ENCODE measurements at regions not wholly inside any gene's neighbourhood (a gene's known extent, or its start where the extent isn't known, plus 50 kb on each side); places are given as distances from the start of the nearest gene placed in this dataset.

DNA sequence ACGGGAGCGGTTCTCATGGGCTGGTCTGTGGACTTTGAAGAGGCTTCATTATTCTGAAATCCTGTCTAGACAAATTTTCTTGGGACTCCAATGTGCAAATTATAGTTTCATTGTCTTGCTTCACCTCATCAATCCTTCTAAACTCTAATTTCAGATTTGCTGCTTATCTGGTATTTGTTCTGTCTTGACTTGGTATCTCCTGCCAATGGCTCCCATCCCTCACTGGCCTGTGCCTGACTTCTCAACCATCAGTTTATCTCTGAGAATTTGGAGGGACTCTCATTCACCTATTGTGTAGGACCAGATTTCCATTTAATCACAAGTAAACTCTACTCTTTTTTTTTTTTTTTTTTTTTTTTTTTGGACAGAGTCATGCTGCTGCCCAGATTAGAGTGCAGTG lies 960.2 kb upstream of the NR2F2 start:
- H3K27me3 ChIP-seq (ENCODE audit: low read depth, low read length) = no peaks in the 10 kb centered on the region
- H3K27ac ChIP-seq (ENCODE audit: low read length) = no peak overlapping the region
- H3K4me1 ChIP-seq (ENCODE audit: low read length) = no peaks in the 10 kb centered on the region
- no peak overlapping the region for H3K4me3 ChIP-seq (ENCODE audit: low read length)
- no peaks in the 10 kb centered on the region for H3K36me3 ChIP-seq (replicated peaks; ENCODE audit: low read depth, low read length)
- H2AFZ ChIP-seq (ENCODE audit: low read depth, low read length) = no peak overlapping the region
- no peaks in the 10 kb centered on the region for H3K9me3 ChIP-seq (ENCODE audit: insufficient read depth, low read length)
- no peak overlapping the region for H3K9ac ChIP-seq (ENCODE audit: low read length)
- TF ChIP-seq, protein P1, sequence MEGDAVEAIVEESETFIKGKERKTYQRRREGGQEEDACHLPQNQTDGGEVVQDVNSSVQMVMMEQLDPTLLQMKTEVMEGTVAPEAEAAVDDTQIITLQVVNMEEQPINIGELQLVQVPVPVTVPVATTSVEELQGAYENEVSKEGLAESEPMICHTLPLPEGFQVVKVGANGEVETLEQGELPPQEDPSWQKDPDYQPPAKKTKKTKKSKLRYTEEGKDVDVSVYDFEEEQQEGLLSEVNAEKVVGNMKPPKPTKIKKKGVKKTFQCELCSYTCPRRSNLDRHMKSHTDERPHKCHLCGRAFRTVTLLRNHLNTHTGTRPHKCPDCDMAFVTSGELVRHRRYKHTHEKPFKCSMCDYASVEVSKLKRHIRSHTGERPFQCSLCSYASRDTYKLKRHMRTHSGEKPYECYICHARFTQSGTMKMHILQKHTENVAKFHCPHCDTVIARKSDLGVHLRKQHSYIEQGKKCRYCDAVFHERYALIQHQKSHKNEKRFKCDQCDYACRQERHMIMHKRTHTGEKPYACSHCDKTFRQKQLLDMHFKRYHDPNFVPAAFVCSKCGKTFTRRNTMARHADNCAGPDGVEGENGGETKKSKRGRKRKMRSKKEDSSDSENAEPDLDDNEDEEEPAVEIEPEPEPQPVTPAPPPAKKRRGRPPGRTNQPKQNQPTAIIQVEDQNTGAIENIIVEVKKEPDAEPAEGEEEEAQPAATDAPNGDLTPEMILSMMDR (IDR thresholded peaks at IDR 0.05; ENCODE audit: low read depth, low read length) = no peak
- TF ChIP-seq EZH2phosphoT487 (IDR thresholded peaks at IDR 0.05; ENCODE audit: low read depth) = no peak
- no peaks in the 10 kb centered on the region for H3K79me2 ChIP-seq (ENCODE audit: low read length)
- no peaks in the 10 kb centered on the region for H4K20me1 ChIP-seq (ENCODE audit: insufficient read depth, low read length)
- no peak overlapping the region for H3K4me2 ChIP-seq (ENCODE audit: low read length)

DNA sequence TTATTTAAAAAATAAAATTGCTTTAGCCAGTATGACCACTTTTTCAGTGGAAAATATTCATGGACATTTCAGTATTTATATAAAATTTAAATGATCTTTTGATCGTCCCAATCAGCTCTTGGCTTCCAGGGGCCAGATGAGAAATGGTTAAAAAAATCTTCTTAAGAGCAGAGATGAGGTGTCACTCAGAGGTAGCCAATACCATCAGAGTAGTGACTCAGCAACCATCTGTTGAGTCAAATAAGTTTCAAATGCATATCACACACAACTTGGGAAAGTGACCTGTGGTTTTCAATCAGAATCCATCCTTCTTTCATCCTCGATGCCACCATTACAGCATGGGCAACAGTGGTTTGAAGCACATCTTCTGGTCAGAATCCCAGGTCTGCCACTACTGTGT lies 958.8 kb upstream of the NR2F2 start:
- Histone ChIP-seq H3K4me2 (ENCODE audit: low read length) (no peak overlapping the region), H3K79me2 (ENCODE audit: low read length) (no peaks in the 10 kb centered on the region), H3K36me3 (replicated peaks; ENCODE audit: low read depth, low read length) (no peaks in the 10 kb centered on the region), H3K27me3 (ENCODE audit: low read depth, low read length) (no peaks in the 10 kb centered on the region), H3K9ac (ENCODE audit: low read length) (no peak overlapping the region), H4K20me1 (ENCODE audit: insufficient read depth, low read length) (no peaks in the 10 kb centered on the region), H3K9me3 (ENCODE audit: insufficient read depth, low read length) (no peaks in the 10 kb centered on the region), H3K4me3 (ENCODE audit: low read length) (no peak overlapping the region), H3K27ac (ENCODE audit: low read length) (no peak overlapping the region), H3K4me1 (ENCODE audit: low read length) (no peaks in the 10 kb centered on the region), H2AFZ (ENCODE audit: low read depth, low read length) (no peak overlapping the region)
- TF ChIP-seq, protein P1 (IDR thresholded peaks at IDR 0.05; ENCODE audit: low read depth, low read length) = no peak
- TF ChIP-seq EZH2phosphoT487 (IDR thresholded peaks at IDR 0.05; ENCODE audit: low read depth) = no peak

DNA sequence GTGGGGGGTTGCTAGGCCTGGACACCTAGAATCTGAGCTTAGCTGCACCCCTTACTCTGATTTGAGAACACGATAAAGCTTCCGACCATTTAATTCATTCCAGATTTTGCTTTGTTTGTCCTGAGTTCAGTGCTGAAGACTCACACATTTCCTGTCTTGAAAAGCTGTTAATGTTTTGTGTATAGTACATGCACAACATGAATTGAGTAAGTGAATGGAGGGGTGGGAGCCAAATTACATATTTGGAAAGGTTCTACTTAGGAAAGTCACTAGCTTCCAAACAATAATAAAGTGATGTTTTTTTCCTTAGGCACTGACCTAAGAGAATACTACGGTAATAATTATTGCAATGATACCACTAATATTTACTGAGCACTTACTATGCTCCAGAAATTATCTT lies 955.2 kb upstream of the NR2F2 start:
- no peaks in the 10 kb centered on the region for H3K36me3 ChIP-seq (replicated peaks; ENCODE audit: low read depth, low read length)
- H4K20me1 ChIP-seq (ENCODE audit: insufficient read depth, low read length) = no peaks in the 10 kb centered on the region
- H3K79me2 ChIP-seq (ENCODE audit: low read length) = no peaks in the 10 kb centered on the region
- no peaks in the 10 kb centered on the region for H3K9me3 ChIP-seq (ENCODE audit: insufficient read depth, low read length)
- no peaks in the 10 kb centered on the region for H3K27me3 ChIP-seq (ENCODE audit: low read depth, low read length)
- no peak overlapping the region for H3K4me2 ChIP-seq (ENCODE audit: low read length)
- H2AFZ ChIP-seq (ENCODE audit: low read depth, low read length) = no peak overlapping the region
- H3K27ac ChIP-seq (ENCODE audit: low read length) = no peak overlapping the region
- H3K4me3 ChIP-seq (ENCODE audit: low read length) = no peak overlapping the region
- H3K4me1 ChIP-seq (ENCODE audit: low read length) = no peaks in the 10 kb centered on the region
- TF ChIP-seq, protein P1 (IDR thresholded peaks at IDR 0.05; ENCODE audit: low read depth, low read length) = no peak
- TF ChIP-seq EZH2phosphoT487 (IDR thresholded peaks at IDR 0.05; ENCODE audit: low read depth) = no peak
- no peak overlapping the region for H3K9ac ChIP-seq (ENCODE audit: low read length)

DNA sequence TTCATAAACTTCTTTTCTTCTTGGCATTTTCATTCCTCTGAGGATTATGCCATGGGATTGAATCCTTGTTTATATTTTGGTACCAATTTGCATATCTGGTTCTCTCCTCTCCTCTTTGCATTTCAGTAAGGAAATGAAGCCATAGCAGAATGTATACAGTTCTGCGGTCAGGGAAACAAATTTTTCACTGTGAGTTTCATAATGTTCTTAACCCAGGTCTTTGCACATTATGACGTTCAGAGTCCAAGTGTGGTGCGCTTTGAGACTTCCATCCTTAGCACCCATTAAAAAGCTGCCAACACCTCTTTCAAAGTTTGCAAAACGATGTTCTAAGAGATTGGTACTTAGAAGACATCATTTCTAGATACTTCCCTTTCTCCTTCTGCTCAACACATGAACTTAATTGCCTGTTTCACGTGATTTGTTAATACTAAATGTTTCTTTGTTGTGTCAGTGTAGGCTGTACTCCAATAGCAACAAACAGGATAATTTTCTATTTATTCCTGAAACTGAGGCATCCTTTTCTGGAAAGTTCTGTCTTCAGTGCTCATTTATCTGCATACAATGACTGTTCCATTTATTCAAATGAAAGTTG lies 953.1 kb upstream of the NR2F2 start:
- no peak overlapping the region for H3K4me3 ChIP-seq (ENCODE audit: low read length)
- H3K27me3 ChIP-seq (ENCODE audit: low read depth, low read length) = no peaks in the 10 kb centered on the region
- H3K36me3 ChIP-seq (replicated peaks; ENCODE audit: low read depth, low read length) = no peaks in the 10 kb centered on the region
- no peaks in the 10 kb centered on the region for H3K79me2 ChIP-seq (ENCODE audit: low read length)
- no peaks in the 10 kb centered on the region for H4K20me1 ChIP-seq (ENCODE audit: insufficient read depth, low read length)
- H3K27ac ChIP-seq (ENCODE audit: low read length) = no peak overlapping the region
- TF ChIP-seq EZH2phosphoT487 (IDR thresholded peaks at IDR 0.05; ENCODE audit: low read depth) = no peak
- TF ChIP-seq, protein P1 (IDR thresholded peaks at IDR 0.05; ENCODE audit: low read depth, low read length) = no peak
- no peak overlapping the region for H2AFZ ChIP-seq (ENCODE audit: low read depth, low read length)
- no peaks in the 10 kb centered on the region for H3K9me3 ChIP-seq (ENCODE audit: insufficient read depth, low read length)
- H3K4me1 ChIP-seq (ENCODE audit: low read length) = no peaks in the 10 kb centered on the region
- H3K4me2 ChIP-seq (ENCODE audit: low read length) = no peak overlapping the region
- no peak overlapping the region for H3K9ac ChIP-seq (ENCODE audit: low read length)

Measured in OCI-LY3 (cell line).